ENCODE measurements at regions not wholly inside any gene's neighbourhood (a gene's known extent, or its start where the extent isn't known, plus 50 kb on each side); places are given as distances from the start of the nearest gene placed in this dataset.
"Not testable (repeated sequence)": the region's sequence is repeated elsewhere in the genome, so short reads cannot be mapped to it uniquely, and the experiment has no call there.

DNA sequence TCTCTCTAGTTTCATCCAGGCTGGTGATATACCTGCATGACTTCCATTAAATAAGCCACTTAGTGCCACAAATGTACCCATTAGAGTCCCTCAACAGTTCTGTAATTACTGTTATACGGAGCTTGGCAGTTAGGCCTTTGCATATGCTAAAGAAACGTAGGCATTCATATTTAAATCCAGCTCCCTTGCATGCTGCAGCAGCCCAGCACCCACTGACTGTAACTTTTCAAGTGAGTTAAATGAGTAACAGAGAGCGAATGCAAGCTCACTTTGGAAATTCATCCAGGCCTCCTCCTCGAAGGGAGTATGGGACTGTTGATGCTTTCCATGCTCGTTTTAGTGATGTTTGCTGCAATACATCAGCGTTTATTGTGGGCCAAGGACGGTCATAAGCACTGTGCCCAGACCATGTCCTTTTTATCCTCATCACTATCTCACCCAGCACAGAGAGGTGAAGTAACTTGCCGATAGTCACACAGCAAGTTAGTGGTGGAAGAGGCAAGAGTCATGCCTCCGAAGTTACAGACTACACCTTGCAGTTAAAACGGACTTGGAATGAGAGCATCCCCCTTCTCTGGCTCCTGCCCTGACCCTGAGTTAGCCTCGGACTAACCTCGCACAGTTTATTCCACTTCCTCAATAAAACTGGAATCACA is 179.4 kb upstream of the PDE10A start:
- Histone ChIP-seq H3K9me2 (replicated peaks; ENCODE audit: insufficient read depth, low read length) (no peaks in the 10 kb centered on the region), H3K9ac (ENCODE audit: low read length) (no peak overlapping the region), H3K4me1 (ENCODE audit: low read length) (no peaks in the 10 kb centered on the region), H3K4me3 (ENCODE audit: low read length) (no peak overlapping the region), H3K27me3 (replicated peaks; ENCODE audit: insufficient read depth, low read length) (no peaks in the 10 kb centered on the region), H3K9me3 (replicated peaks; ENCODE audit: insufficient read depth, low read length) (no peaks in the 10 kb centered on the region), H3K36me3 (replicated peaks; ENCODE audit: insufficient read depth, low read length) (no peaks in the 10 kb centered on the region), H3K4me2 (ENCODE audit: low read depth, low read length) (no peak overlapping the region), H2AFZ (ENCODE audit: low read length) (no peak overlapping the region), H3K27ac (ENCODE audit: low read length) (no peak overlapping the region), H3F3A (ENCODE audit: insufficient read depth, low read length) (no peaks in the 10 kb centered on the region), H4K20me1 (ENCODE audit: insufficient read depth, low read length) (no peaks in the 10 kb centered on the region), H3K79me2 (ENCODE audit: low read length) (no peaks in the 10 kb centered on the region)
- no peak for TF ChIP-seq EZH2phosphoT487 (IDR thresholded peaks at IDR 0.05; ENCODE audit: low read length)
- no peak for TF ChIP-seq EZH2 (optimal IDR thresholded peaks at IDR 0.05; ENCODE audit: low read depth, low read length)
- TF ChIP-seq, protein P1, sequence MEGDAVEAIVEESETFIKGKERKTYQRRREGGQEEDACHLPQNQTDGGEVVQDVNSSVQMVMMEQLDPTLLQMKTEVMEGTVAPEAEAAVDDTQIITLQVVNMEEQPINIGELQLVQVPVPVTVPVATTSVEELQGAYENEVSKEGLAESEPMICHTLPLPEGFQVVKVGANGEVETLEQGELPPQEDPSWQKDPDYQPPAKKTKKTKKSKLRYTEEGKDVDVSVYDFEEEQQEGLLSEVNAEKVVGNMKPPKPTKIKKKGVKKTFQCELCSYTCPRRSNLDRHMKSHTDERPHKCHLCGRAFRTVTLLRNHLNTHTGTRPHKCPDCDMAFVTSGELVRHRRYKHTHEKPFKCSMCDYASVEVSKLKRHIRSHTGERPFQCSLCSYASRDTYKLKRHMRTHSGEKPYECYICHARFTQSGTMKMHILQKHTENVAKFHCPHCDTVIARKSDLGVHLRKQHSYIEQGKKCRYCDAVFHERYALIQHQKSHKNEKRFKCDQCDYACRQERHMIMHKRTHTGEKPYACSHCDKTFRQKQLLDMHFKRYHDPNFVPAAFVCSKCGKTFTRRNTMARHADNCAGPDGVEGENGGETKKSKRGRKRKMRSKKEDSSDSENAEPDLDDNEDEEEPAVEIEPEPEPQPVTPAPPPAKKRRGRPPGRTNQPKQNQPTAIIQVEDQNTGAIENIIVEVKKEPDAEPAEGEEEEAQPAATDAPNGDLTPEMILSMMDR (IDR thresholded peaks at IDR 0.05; ENCODE audit: low read length) = no peak
- no peak for DNase-seq

DNA sequence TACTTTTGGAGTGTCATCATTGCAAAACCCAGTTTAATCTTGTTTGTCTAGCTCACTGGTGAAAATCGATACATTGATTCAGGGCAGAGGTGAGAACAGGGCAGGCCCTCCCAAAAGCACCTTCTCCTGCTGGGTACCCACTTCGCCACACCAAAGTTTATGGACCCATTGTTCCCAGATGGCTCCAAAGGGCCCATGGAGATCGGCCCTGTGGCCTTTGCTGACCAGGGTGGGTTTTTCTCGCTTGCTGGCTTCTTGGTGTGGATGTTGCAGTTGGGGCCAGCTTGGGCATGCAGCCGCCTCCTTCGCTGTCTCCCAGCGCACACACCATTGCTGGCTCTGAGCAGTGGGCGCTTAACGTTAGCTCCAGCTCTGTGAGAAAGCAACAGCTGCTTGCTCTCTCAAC is 178.1 kb upstream of the PDE10A start:
- Histone ChIP-seq H3K27me3 (replicated peaks; ENCODE audit: insufficient read depth, low read length) (no peaks in the 10 kb centered on the region), H3K9me3 (replicated peaks; ENCODE audit: insufficient read depth, low read length) (no peaks in the 10 kb centered on the region), H3K36me3 (replicated peaks; ENCODE audit: insufficient read depth, low read length) (no peaks in the 10 kb centered on the region), H4K20me1 (ENCODE audit: insufficient read depth, low read length) (no peaks in the 10 kb centered on the region), H3K27ac (ENCODE audit: low read length) (no peak overlapping the region), H3K4me3 (ENCODE audit: low read length) (no peak overlapping the region), H3K79me2 (ENCODE audit: low read length) (no peaks in the 10 kb centered on the region), H3K4me2 (ENCODE audit: low read depth, low read length) (no peak overlapping the region), H3K9ac (ENCODE audit: low read length) (no peak overlapping the region), H3K4me1 (ENCODE audit: low read length) (no peaks in the 10 kb centered on the region), H3K9me2 (replicated peaks; ENCODE audit: insufficient read depth, low read length) (no peaks in the 10 kb centered on the region), H3F3A (ENCODE audit: insufficient read depth, low read length) (no peaks in the 10 kb centered on the region), H2AFZ (ENCODE audit: low read length) (no peak overlapping the region)
- TF ChIP-seq EZH2phosphoT487 (IDR thresholded peaks at IDR 0.05; ENCODE audit: low read length) (no peak), EZH2 (optimal IDR thresholded peaks at IDR 0.05; ENCODE audit: low read depth, low read length) (no peak)
- TF ChIP-seq, protein P1 (IDR thresholded peaks at IDR 0.05; ENCODE audit: low read length) = no peak
- DNase-seq = no peak

DNA sequence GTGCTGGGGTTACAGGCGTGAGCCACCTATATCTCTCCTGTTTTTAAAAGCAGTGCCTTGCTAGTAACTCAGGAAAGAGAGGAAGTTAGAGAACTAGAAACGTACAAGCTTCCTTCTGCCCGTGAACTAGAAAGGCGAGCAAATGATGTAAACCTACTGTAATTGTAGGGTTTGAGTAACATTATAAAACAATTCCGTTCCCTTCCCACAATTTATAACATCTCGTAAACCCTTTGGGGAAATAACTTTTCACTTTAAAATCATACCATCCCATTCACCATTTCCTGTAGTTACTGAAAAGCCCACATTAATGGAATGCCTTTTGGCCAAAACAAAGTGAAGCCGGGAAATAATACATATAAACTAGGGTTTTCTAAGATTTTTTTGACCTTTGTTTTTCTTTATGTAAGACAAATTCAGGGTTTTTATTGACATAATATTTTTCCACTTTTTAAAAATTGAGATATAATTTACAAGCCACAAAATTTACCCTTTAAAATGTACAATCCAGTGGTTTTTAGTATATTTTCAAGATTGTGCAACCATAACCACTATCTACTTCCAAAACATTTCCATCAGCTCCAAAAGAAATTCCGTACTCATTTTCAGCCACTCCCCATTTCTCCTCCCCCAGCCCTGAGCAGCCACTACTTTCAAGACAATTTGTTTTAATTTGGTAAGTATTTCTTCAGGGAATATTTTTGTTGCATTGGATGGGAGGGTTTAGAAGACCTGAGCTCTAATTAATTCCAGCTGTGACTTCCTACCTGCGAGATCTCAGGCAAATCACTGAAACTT is 175.1 kb upstream of the PDE10A start:
- H2AFZ ChIP-seq (ENCODE audit: low read length) = no peak overlapping the region
- no peaks in the 10 kb centered on the region for H3F3A ChIP-seq (ENCODE audit: insufficient read depth, low read length)
- no peaks in the 10 kb centered on the region for H3K9me2 ChIP-seq (replicated peaks; ENCODE audit: insufficient read depth, low read length)
- H3K4me1 ChIP-seq (ENCODE audit: low read length) = no peaks in the 10 kb centered on the region
- H3K36me3 ChIP-seq (replicated peaks; ENCODE audit: insufficient read depth, low read length) = no peaks in the 10 kb centered on the region
- no peaks in the 10 kb centered on the region for H4K20me1 ChIP-seq (ENCODE audit: insufficient read depth, low read length)
- H3K4me3 ChIP-seq (ENCODE audit: low read length) = no peak overlapping the region
- no peaks in the 10 kb centered on the region for H3K9me3 ChIP-seq (replicated peaks; ENCODE audit: insufficient read depth, low read length)
- no peak overlapping the region for H3K27ac ChIP-seq (ENCODE audit: low read length)
- TF ChIP-seq EZH2 (optimal IDR thresholded peaks at IDR 0.05; ENCODE audit: low read depth, low read length) = no peak
- TF ChIP-seq, protein P1 (IDR thresholded peaks at IDR 0.05; ENCODE audit: low read length) = no peak
- no peaks in the 10 kb centered on the region for H3K79me2 ChIP-seq (ENCODE audit: low read length)
- H3K4me2 ChIP-seq (ENCODE audit: low read depth, low read length) = no peak overlapping the region
- H3K27me3 ChIP-seq (replicated peaks; ENCODE audit: insufficient read depth, low read length) = no peaks in the 10 kb centered on the region
- no peak overlapping the region for H3K9ac ChIP-seq (ENCODE audit: low read length)
- no peak for DNase-seq

DNA sequence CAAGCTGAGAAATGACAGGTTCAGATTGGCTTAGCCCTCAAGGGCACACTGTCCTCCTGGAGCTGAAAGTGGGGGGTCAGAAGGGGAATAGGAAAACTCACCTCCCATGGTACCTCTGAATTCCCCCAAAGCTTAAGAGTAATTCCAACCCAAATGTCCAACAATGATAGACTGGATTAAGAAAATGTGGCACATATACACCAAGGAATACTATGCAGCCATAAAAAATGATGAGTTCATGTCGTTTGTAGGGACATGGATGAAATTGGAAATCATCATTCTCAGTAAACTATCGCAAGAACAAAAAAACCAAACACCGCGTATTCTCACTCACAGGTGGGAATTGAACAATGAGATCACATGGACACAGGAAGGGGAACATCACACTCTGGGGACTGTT is 173.6 kb upstream of the PDE10A start:
- not testable (repeated sequence) for H3K4me2 ChIP-seq (ENCODE audit: low read depth, low read length); H3K4me3 ChIP-seq (ENCODE audit: low read length); H4K20me1 ChIP-seq (ENCODE audit: insufficient read depth, low read length); H3K79me2 ChIP-seq (ENCODE audit: low read length); H3K36me3 ChIP-seq (replicated peaks; ENCODE audit: insufficient read depth, low read length); H3K9ac ChIP-seq (ENCODE audit: low read length); DNase-seq; H2AFZ ChIP-seq (ENCODE audit: low read length); H3K4me1 ChIP-seq (ENCODE audit: low read length); H3K9me3 ChIP-seq (replicated peaks; ENCODE audit: insufficient read depth, low read length); H3K27me3 ChIP-seq (replicated peaks; ENCODE audit: insufficient read depth, low read length); H3K27ac ChIP-seq (ENCODE audit: low read length); H3F3A ChIP-seq (ENCODE audit: insufficient read depth, low read length); H3K9me2 ChIP-seq (replicated peaks; ENCODE audit: insufficient read depth, low read length)

Data from MM.1S (cell line).